Naive thymus-derived CD4-positive, alpha-beta T cell (primary cell): ENCODE measurements at regions not wholly inside any gene's neighbourhood (a gene's known extent, or its start where the extent isn't known, plus 50 kb on each side); places are given as distances from the start of the nearest gene placed in this dataset.

Experiments
- ATAC-seq: fragments of 150-1000 bp; cut with Tn5 transposase; 2 replicates; pipeline ENCODE4 v1.10.0; 2021; ENCODE audit warnings: mild to moderate bottlenecking, moderate library complexity
- CTCF ChIA-PET: fragments of 350-600 bp; sonication (Branson Sonifier 250); formaldehyde crosslinking; loops from one replicate; lab custom pipeline; 2021; ENCODE audit warnings: antibody characterized with exemption; lab: Charles Lee
- POLR2A ChIA-PET: fragments of 350-600 bp; sonication (Branson Sonifier 250); formaldehyde crosslinking; loops from one replicate; lab custom pipeline; 2021; ENCODE audit warnings: antibody characterized with exemption, inconsistent platforms; lab: Charles Lee
- DNase-seq, 9 donors: peaks; one replicate each; pipeline versions ENCODE4 v3.0.0 to v3.0.0-alpha.2; 2020 to 2022; ENCODE audit warnings: mixed read lengths in 1 of 9
- H3K27ac ChIP-seq: one replicate; pipeline ENCODE4 v1.7.0; 2013; ENCODE audit warnings: mild to moderate bottlenecking, low read depth, low read length, moderate library complexity
- H3K27me3 ChIP-seq, 2 donors: one replicate each; pipeline ENCODE4 v1.7.0; 2013; ENCODE audit warnings: low read length in 2 of 2, mild to moderate bottlenecking in 2 of 2, moderate library complexity in 2 of 2; ENCODE audit not compliant: control insufficient read depth in 2 of 2, insufficient read depth in 2 of 2
- H3K36me3 ChIP-seq, 3 experiments: 1 replicate in 2 of 3; 2 replicates in 1 of 3; pipeline ENCODE4 v1.7.0; 2013; ENCODE audit warnings: low read length in 3 of 3, mild to moderate bottlenecking in 3 of 3, moderate library complexity in 1 of 3; ENCODE audit not compliant: insufficient read depth in 3 of 3, control insufficient read depth in 2 of 3
- H3K4me1 ChIP-seq, 2 donors: one replicate each; pipeline ENCODE4 v1.7.0; 2013; ENCODE audit warnings: low read length in 2 of 2, mild to moderate bottlenecking in 2 of 2, moderate library complexity in 1 of 2; ENCODE audit not compliant: control insufficient read depth in 2 of 2, insufficient read depth in 2 of 2
- H3K4me3 ChIP-seq: 2 replicates; pipeline ENCODE4 v1.7.0; 2013; ENCODE audit warnings: mild to moderate bottlenecking, low read length
- H3K9me3 ChIP-seq, 3 experiments: 1 replicate in 2 of 3; 2 replicates in 1 of 3; pipeline ENCODE4 v1.7.0; 2013; ENCODE audit warnings: low read length in 3 of 3; ENCODE audit not compliant: control insufficient read depth in 2 of 3
- H3K27ac Mint-ChIP-seq, 9 donors: one replicate each; pipeline ENCODE4 v1.8.0; 2020 to 2022; ENCODE audit warnings: mixed read lengths in 9 of 9, mild to moderate bottlenecking in 8 of 9, moderate library complexity in 5 of 9, inconsistent platforms in 2 of 9
- H3K27me3 Mint-ChIP-seq, 5 donors: one replicate each; pipeline ENCODE4 v1.8.0; 2021 to 2022; ENCODE audit warnings: mixed read lengths in 5 of 5, mild to moderate bottlenecking in 1 of 5
- H3K36me3 Mint-ChIP-seq, 5 donors: one replicate each; pipeline ENCODE4 v1.8.0; 2020 to 2022; ENCODE audit warnings: mixed read lengths in 5 of 5, mild to moderate bottlenecking in 3 of 5, inconsistent platforms in 1 of 5
- H3K4me1 Mint-ChIP-seq, 7 donors: one replicate each; pipeline ENCODE4 v1.8.0; 2020 to 2022; ENCODE audit warnings: mixed read lengths in 7 of 7, mild to moderate bottlenecking in 3 of 7, inconsistent platforms in 1 of 7
- H3K4me3 Mint-ChIP-seq, 10 donors: one replicate each; pipeline ENCODE4 v1.8.0; 2020 to 2022; ENCODE audit warnings: mild to moderate bottlenecking in 10 of 10, mixed read lengths in 10 of 10, moderate library complexity in 6 of 10, inconsistent platforms in 2 of 10
- H3K9me3 Mint-ChIP-seq, 11 donors: one replicate each; pipeline ENCODE4 v1.8.0; 2020 to 2022; ENCODE audit warnings: mixed read lengths in 11 of 11, mild to moderate bottlenecking in 4 of 11, inconsistent platforms in 1 of 11, moderate library complexity in 1 of 11
- intact Hi-C, 2 donors: fragments of 100-400 bp; cut with micrococcal nuclease; formaldehyde crosslinking; loops; one replicate each; pipeline ENCODE4 v1.15.1; 2023

DNA sequence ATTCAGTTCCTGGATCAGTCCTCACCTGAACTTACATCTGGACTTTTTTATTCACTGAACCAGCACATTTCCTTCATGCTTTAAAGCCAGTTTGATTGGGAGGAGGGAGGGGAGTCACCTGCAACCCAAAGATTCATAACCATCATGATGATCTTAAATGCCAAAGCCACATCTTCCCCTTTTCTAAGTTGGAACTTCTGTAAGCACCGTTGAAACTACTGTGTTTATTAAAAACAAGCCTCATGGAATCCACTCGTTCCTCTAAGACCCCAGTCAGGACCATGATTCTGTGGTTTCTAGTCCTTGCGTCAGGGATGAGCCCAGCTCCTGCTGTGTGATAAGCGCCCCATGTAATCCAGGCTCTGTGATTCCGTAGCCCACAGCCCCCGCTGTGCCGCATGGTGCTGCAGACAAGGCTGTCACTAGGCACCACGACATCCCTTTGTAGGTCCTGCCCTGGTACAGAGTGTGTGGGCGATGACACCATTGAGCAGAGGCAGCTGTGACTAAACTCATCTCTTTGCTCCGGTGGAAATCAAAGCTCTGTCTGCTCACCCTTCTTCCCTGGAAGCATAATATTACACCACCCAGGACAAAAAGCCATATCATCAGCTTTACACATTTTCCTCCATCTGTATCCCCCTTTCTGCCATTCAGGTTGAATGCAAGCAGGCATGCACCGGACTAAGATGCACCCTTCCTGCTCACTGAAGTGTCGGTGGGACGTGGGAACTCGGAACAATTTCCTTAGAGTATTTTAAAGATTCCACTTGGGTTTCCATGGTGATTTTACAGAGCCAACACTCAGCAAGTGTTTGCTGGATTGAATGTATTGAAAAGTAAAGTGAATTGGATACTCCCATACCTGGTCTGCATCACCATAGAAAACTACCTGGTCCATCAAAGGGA is 132.0 kb upstream of the FSTL4 start:
- no peaks in the 10 kb centered on the region for H3K36me3 Mint-ChIP-seq
- Histone ChIP-seq H3K9me3 (no peaks in the 10 kb centered on the region), H3K4me1 (no peaks in the 10 kb centered on the region), H3K4me3 (no peak overlapping the region), H3K27me3 (no peaks in the 10 kb centered on the region), H3K36me3 (no peaks in the 10 kb centered on the region), H3K27ac (no peak overlapping the region)
- ChIA-PET CTCF (no interaction called here), POLR2A (no interaction called here)
- DNase-seq, result no peak
- no peak overlapping the region for H3K4me3 Mint-ChIP-seq
- H3K27ac Mint-ChIP-seq, result no peak overlapping the region
- intact Hi-C loops, result no loop called here
- H3K27me3 Mint-ChIP-seq, result peaks cover 0 to 20% (median 12%) of the 10 kb centered on the region in 5 donors
- no peaks in the 10 kb centered on the region for H3K4me1 Mint-ChIP-seq
- ATAC-seq, result peak; percentile 51
- H3K9me3 Mint-ChIP-seq, result peaks cover 0 to 3% (median 0%) of the 10 kb centered on the region in 11 donors

DNA sequence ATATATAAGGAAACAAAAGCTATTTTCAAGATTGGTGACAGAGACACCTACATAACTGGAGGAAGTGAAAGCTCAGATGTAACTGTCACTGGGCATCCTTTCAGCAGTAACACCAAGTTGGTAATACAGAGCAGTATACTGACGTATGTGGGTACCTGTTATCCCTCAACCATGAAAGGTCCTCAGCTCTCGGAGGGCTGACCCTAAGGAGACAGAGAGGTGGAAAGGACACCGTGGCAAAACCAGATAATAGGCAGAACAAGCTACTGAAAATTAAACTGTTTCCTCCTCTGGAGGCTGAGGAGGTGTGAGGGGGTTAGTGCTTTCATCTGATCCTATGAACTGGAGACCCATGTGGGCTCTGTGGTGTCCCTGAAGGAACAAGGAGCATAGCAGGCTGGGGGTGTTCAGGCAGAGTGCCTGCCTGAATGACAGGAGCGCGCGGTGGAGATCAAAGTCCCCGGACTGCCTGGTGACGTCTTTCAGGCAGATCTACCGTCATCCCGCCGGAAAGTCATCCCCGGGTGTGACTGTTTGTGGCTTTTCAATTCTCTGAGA is 130.2 kb upstream of the FSTL4 start:
- H3K27ac Mint-ChIP-seq, result no peak overlapping the region
- H3K36me3 ChIP-seq, result no peaks in the 10 kb centered on the region
- H3K9me3 ChIP-seq, result no peaks in the 10 kb centered on the region
- ATAC-seq, result no peak
- H3K36me3 Mint-ChIP-seq, result no peaks in the 10 kb centered on the region
- no peak overlapping the region for H3K27ac ChIP-seq
- intact Hi-C loops, result no loop called here
- DNase-seq, result no peak
- no peak overlapping the region for H3K4me3 Mint-ChIP-seq
- H3K27me3 ChIP-seq, result no peaks in the 10 kb centered on the region
- no peaks in the 10 kb centered on the region for H3K4me1 ChIP-seq
- no peaks in the 10 kb centered on the region for H3K4me1 Mint-ChIP-seq
- peaks cover 0 to 15% (median 12%) of the 10 kb centered on the region in 5 donors for H3K27me3 Mint-ChIP-seq
- ChIA-PET POLR2A (no interaction called here), CTCF (no interaction called here)
- H3K9me3 Mint-ChIP-seq, result peaks cover 0 to 1% (median 0%) of the 10 kb centered on the region in 11 donors
- no peak overlapping the region for H3K4me3 ChIP-seq

- POLR2A ChIA-PET, result no interaction called here
- Mint-ChIP-seq H3K4me1 (peaks cover 0 to 2% (median 0%) of the 10 kb centered on the region in 7 donors), H3K27me3 (peaks cover 0 to 15% (median 12%) of the 10 kb centered on the region in 5 donors), H3K9me3 (peaks cover 0 to 1% (median 0%) of the 10 kb centered on the region in 11 donors), H3K27ac (no peak overlapping the region), H3K36me3 (no peaks in the 10 kb centered on the region), H3K4me3 (no peak overlapping the region)
- DNase-seq (no peak), ATAC-seq (no peak)
- no peaks in the 10 kb centered on the region for H3K4me1 ChIP-seq
- H3K36me3 ChIP-seq, result no peaks in the 10 kb centered on the region
- CTCF ChIA-PET, result no interaction called here
- no peaks in the 10 kb centered on the region for H3K9me3 ChIP-seq
- H3K27ac ChIP-seq, result no peak overlapping the region
- H3K4me3 ChIP-seq, result no peak overlapping the region
- no peaks in the 10 kb centered on the region for H3K27me3 ChIP-seq
- intact Hi-C loops, result no loop called here
Observed at GRCh38 chr5:133741818-133742355, 129.5 kb upstream of the FSTL4 start.

GRCh38 chr5:133741396-133741795 is 129.1 kb upstream of the FSTL4 start:
- ChIA-PET POLR2A (no interaction called here), CTCF (no interaction called here)
- H3K9me3 ChIP-seq, result no peaks in the 10 kb centered on the region
- H3K27ac ChIP-seq, result no peak overlapping the region
- intact Hi-C loops, result no loop called here
- no peaks in the 10 kb centered on the region for H3K4me1 ChIP-seq
- Mint-ChIP-seq H3K4me1 (peaks cover 0 to 2% (median 0%) of the 10 kb centered on the region in 7 donors), H3K36me3 (no peaks in the 10 kb centered on the region), H3K4me3 (no peak overlapping the region), H3K27ac (no peak overlapping the region), H3K27me3 (peaks cover 0 to 15% (median 12%) of the 10 kb centered on the region in 5 donors), H3K9me3 (peaks cover 0 to 1% (median 0%) of the 10 kb centered on the region in 11 donors)
- no peaks in the 10 kb centered on the region for H3K27me3 ChIP-seq
- no peak overlapping the region for H3K4me3 ChIP-seq
- no peak for ATAC-seq
- no peaks in the 10 kb centered on the region for H3K36me3 ChIP-seq
- no peak for DNase-seq

DNA sequence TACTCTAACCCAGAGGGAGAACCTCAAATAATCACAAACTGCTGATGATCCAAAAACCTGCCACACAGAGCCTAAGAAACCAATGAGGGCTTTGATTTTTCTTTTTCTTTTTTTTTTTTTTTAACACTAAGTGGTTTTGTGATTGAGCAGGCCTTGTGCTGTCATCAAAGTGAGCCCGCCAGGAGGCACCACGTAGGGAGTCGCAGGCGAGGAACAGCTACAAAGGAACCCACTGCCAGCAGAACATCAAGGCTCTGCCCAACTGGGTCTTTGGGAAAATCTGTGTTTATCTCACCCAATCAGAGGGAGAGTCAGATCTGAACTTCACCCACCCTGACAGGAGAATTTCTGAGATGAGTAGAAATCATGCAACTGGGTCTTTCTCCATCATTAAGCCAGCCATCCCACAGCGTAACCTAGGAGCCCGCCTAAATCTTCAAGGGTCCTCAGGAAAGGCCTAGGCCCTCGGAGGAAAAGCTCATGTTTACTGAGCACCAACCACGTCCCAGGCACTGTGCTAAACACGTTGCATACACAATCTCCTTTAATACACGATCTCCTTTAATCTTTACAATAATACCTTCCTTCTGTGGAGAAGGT is 126.9 kb upstream of the FSTL4 start:
- Mint-ChIP-seq H3K9me3 (peaks cover 0 to 1% (median 0%) of the 10 kb centered on the region in 11 donors), H3K4me1 (peaks cover 0 to 2% (median 0%) of the 10 kb centered on the region in 7 donors), H3K4me3 (no peak overlapping the region), H3K27me3 (peaks cover 0 to 15% (median 12%) of the 10 kb centered on the region in 5 donors), H3K27ac (no peak overlapping the region), H3K36me3 (no peaks in the 10 kb centered on the region)
- POLR2A ChIA-PET, result no interaction called here
- H3K4me1 ChIP-seq, result no peaks in the 10 kb centered on the region
- CTCF ChIA-PET, result no interaction called here
- no peaks in the 10 kb centered on the region for H3K27me3 ChIP-seq
- no peak overlapping the region for H3K4me3 ChIP-seq
- ATAC-seq (no peak), DNase-seq (no peak)
- H3K36me3 ChIP-seq, result no peaks in the 10 kb centered on the region
- no peak overlapping the region for H3K27ac ChIP-seq
- intact Hi-C loops, result no loop called here
- H3K9me3 ChIP-seq, result no peaks in the 10 kb centered on the region

DNA sequence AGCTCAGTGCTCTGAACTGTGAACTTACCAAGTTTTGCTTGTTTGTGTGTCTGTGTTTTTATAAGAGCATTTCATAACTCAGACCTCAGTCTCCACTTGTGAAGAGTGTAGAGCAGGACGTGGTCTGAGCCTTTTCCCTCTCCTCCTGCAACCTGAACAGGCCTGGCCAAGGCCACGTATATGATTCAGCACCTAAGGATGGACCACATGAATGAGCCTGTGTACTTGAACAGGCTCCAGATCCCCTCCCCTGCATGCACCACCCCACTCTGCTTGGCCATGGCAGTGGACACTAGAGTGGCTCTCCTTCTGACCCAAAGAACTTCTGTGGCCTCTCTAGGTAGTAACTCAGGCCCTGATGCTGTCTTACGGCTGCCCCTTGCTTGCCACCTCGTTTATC is 125.9 kb upstream of the FSTL4 start:
- ATAC-seq, result no peak
- intact Hi-C loops, result no loop called here
- H3K4me3 ChIP-seq, result no peak overlapping the region
- H3K9me3 ChIP-seq, result no peaks in the 10 kb centered on the region
- no peak overlapping the region for H3K27ac ChIP-seq
- no peaks in the 10 kb centered on the region for H3K27me3 ChIP-seq
- peaks cover 0 to 1% (median 0%) of the 10 kb centered on the region in 11 donors for H3K9me3 Mint-ChIP-seq
- ChIA-PET POLR2A (no interaction called here), CTCF (no interaction called here)
- peaks cover under 1 to 14% (median 9%) of the 10 kb centered on the region in 5 donors for H3K27me3 Mint-ChIP-seq
- H3K4me1 ChIP-seq, result no peaks in the 10 kb centered on the region
- H3K36me3 ChIP-seq, result no peaks in the 10 kb centered on the region
- peaks cover 0 to 2% (median 0%) of the 10 kb centered on the region in 7 donors for H3K4me1 Mint-ChIP-seq
- no peak for DNase-seq
- no peaks in the 10 kb centered on the region for H3K36me3 Mint-ChIP-seq
- no peak overlapping the region for H3K27ac Mint-ChIP-seq
- H3K4me3 Mint-ChIP-seq, result no peak overlapping the region
